PC-9 (cell line): ENCODE measurements at regions not wholly inside any gene's neighbourhood (a gene's known extent, or its start where the extent isn't known, plus 50 kb on each side); places are given as distances from the start of the nearest gene placed in this dataset.

ENCODE experiments used
- BruUV-seq: library from RNA; stranded (reverse); fragments of 400-500 nt; replicated peaks from 2 replicates; lab custom pipeline; 2021; lab: Mats Ljungman, UMichigan
- CTCF ChIA-PET: fragments of 300-600 bp; sonication (Branson Sonifier 250); formaldehyde crosslinking; loops from one replicate; lab custom pipeline; 2022; ENCODE audit warnings: antibody characterized with exemption; lab: Charles Lee
- POLR2A ChIA-PET: fragments of 300-600 bp; sonication (Branson Sonifier 250); formaldehyde crosslinking; loops from one replicate; lab custom pipeline; 2022; ENCODE audit warnings: antibody characterized with exemption; ENCODE audit not compliant: unreplicated experiment; lab: Charles Lee
- DNase-seq, 2 experiments: peaks; one replicate each; pipeline versions ENCODE4 v3.0.0 to v3.0.0-alpha.2; 2015 to 2022; ENCODE audit warnings: mixed read lengths in 1 of 2
- H2AFZ ChIP-seq: fragments of 200-600 bp; sonication (generic); 2 replicates; pipeline ENCODE4 v1.8.1; 2017; ENCODE audit warnings: antibody characterized with exemption
- H3F3A ChIP-seq: fragments of 200-600 bp; sonication (generic); 2 replicates; pipeline ENCODE4 v1.8.1; 2017; ENCODE audit warnings: antibody characterized with exemption, mild to moderate bottlenecking, low read depth; ENCODE audit not compliant: insufficient read depth
- H3K27ac ChIP-seq: fragments of 200-600 bp; sonication (generic); 2 replicates; pipeline ENCODE4 v1.6.1; 2016; ENCODE audit warnings: mixed run types
- H3K27me3 ChIP-seq: fragments of 200-600 bp; sonication (generic); 2 replicates; pipeline ENCODE4 v1.6.1; 2016; ENCODE audit warnings: low read depth, mixed run types; ENCODE audit not compliant: insufficient read depth
- H3K36me3 ChIP-seq: fragments of 200-600 bp; sonication (generic); 2 replicates; pipeline ENCODE4 v1.6.1; 2016; ENCODE audit warnings: low read depth, mixed run types
- H3K4me1 ChIP-seq: fragments of 200-600 bp; sonication (generic); replicated peaks from 2 replicates; pipeline ENCODE4 v1.6.1; 2016; ENCODE audit warnings: mixed run types; ENCODE audit not compliant: insufficient read depth
- H3K4me2 ChIP-seq: fragments of 200-600 bp; sonication (generic); 2 replicates; pipeline ENCODE4 v1.6.1; 2017; ENCODE audit warnings: mixed run types
- H3K4me3 ChIP-seq: fragments of 200-600 bp; sonication (generic); 2 replicates; pipeline ENCODE4 v1.6.1; 2016; ENCODE audit warnings: mixed run types
- H3K79me2 ChIP-seq: fragments of 200-600 bp; sonication (generic); 2 replicates; pipeline ENCODE4 v1.6.1; 2017; ENCODE audit warnings: low read depth, mixed run types
- H3K9me2 ChIP-seq: fragments of 200-600 bp; sonication (generic); 2 replicates; pipeline ENCODE4 v1.8.1; 2017; ENCODE audit warnings: mild to moderate bottlenecking; ENCODE audit not compliant: insufficient read depth
- H3K9me3 ChIP-seq: fragments of 200-600 bp; sonication (generic); 2 replicates; pipeline ENCODE4 v1.8.1; 2016; ENCODE audit warnings: low read depth; ENCODE audit not compliant: insufficient read depth
- H4K20me1 ChIP-seq: fragments of 200-600 bp; sonication (generic); 2 replicates; pipeline ENCODE4 v1.8.1; 2017; ENCODE audit not compliant: insufficient read depth
- CTCF ChIP-seq: fragments of 200-600 bp; sonication (generic); conservative IDR thresholded peaks from 2 replicates; pipeline ENCODE4 v1.6.1; 2017; ENCODE audit warnings: mixed run types, antibody characterized with exemption, mild to moderate bottlenecking, moderate library complexity
- EZH2 ChIP-seq: fragments of 200-600 bp; sonication (generic); IDR thresholded peaks from 2 replicates; pipeline ENCODE4 v1.8.0; 2017; ENCODE audit warnings: antibody characterized with exemption, low read depth
- intact Hi-C: fragments of 100-400 bp; cut with micrococcal nuclease; formaldehyde crosslinking; loops from one replicate; pipeline ENCODE4 v1.10.0; 2022; ENCODE audit not compliant: unreplicated experiment

GRCh38 chr4:133775881-133776280 lies 425.7 kb downstream of the PABPC4L start:
- no peaks in the 10 kb centered on the region for H3K27me3 ChIP-seq
- H3K9me2 ChIP-seq: no peaks in the 10 kb centered on the region
- H3K79me2 ChIP-seq: no peaks in the 10 kb centered on the region
- H3K4me3 ChIP-seq: no peak overlapping the region
- no peaks in the 10 kb centered on the region for H4K20me1 ChIP-seq
- H3K27ac ChIP-seq: no peak overlapping the region
- intact Hi-C loops: no loop called here
- TF ChIP-seq EZH2 (no peak), CTCF (no peak)
- H3K9me3 ChIP-seq: no peaks in the 10 kb centered on the region
- H3K4me2 ChIP-seq: no peak overlapping the region
- no peaks in the 10 kb centered on the region for H3K4me1 ChIP-seq
- no peaks in the 10 kb centered on the region for H3K36me3 ChIP-seq
- H3F3A ChIP-seq: no peaks in the 10 kb centered on the region
- POLR2A ChIA-PET: no interaction called here
- DNase-seq: no peak
- CTCF ChIA-PET: no interaction called here
- no TSS peak for BruUV-seq
- no peak overlapping the region for H2AFZ ChIP-seq

- ChIA-PET POLR2A (no interaction called here), CTCF (no interaction called here)
- Histone ChIP-seq H3K9me3 (no peaks in the 10 kb centered on the region), H4K20me1 (no peaks in the 10 kb centered on the region), H3K36me3 (no peaks in the 10 kb centered on the region), H3K4me1 (no peaks in the 10 kb centered on the region), H3K9me2 (no peaks in the 10 kb centered on the region), H3F3A (no peaks in the 10 kb centered on the region), H3K27me3 (no peaks in the 10 kb centered on the region), H3K4me3 (no peak overlapping the region), H2AFZ (no peak overlapping the region), H3K4me2 (no peak overlapping the region), H3K79me2 (no peaks in the 10 kb centered on the region), H3K27ac (no peak overlapping the region)
- intact Hi-C loops: no loop called here
- TF ChIP-seq CTCF (no peak), EZH2 (no peak)
- BruUV-seq: no TSS peak
- no peak for DNase-seq
Measured at GRCh38 chr4:133775469-133775868, 426.1 kb downstream of the PABPC4L start.

GRCh38 chr4:133759428-133759827 lies 442.2 kb downstream of the PABPC4L start:
- Histone ChIP-seq H3K27me3 (no peaks in the 10 kb centered on the region), H3K4me3 (no peak overlapping the region), H3K9me3 (no peaks in the 10 kb centered on the region), H3K79me2 (no peaks in the 10 kb centered on the region), H3K9me2 (no peaks in the 10 kb centered on the region), H4K20me1 (no peaks in the 10 kb centered on the region), H3F3A (no peaks in the 10 kb centered on the region), H3K4me2 (no peak overlapping the region), H3K36me3 (no peaks in the 10 kb centered on the region), H2AFZ (no peak overlapping the region), H3K27ac (no peak overlapping the region), H3K4me1 (no peaks in the 10 kb centered on the region)
- no TSS peak for BruUV-seq
- CTCF ChIA-PET: no interaction called here
- TF ChIP-seq EZH2 (no peak), CTCF (no peak)
- DNase-seq: no peak
- POLR2A ChIA-PET: no interaction called here
- intact Hi-C loops: no loop called here
